Hippocampal formation (tissue), 2 donors: ENCODE measurements at regions not wholly inside any gene's neighbourhood (a gene's known extent, or its start where the extent isn't known, plus 50 kb on each side); places are given as distances from the start of the nearest gene placed in this dataset.
A peak's percentile ranks its signal among the peaks of the same experiment; 100 is the strongest.

Source experiments
- DNase-seq, 2 donors: peaks; one replicate each; lab custom pipeline; 2025; lab: John Stamatoyannopoulos, UW

GRCh38 chr14:96638041-96638855 lies 136.1 kb downstream of the PAPOLA start:
- DNase-seq: no peak

GRCh38 chr14:96639550-96639949 lies 137.4 kb downstream of the PAPOLA start:
- DNase-seq: no peak

GRCh38 chr14:96648506-96649326 lies 146.5 kb downstream of the PAPOLA start:
- no peak for DNase-seq

GRCh38 chr14:96649327-96649601 lies 147.1 kb downstream of the PAPOLA start:
- no peak for DNase-seq

GRCh38 chr14:96653597-96653996 lies 143.6 kb upstream of the VRK1 start:
- DNase-seq: no peak

- no peak for DNase-seq
Observed at GRCh38 chr14:96658611-96659010, 138.6 kb upstream of the VRK1 start.

- no peak for DNase-seq
Observed at GRCh38 chr14:96660123-96660522, 137.1 kb upstream of the VRK1 start.

GRCh38 chr14:96660667-96661066 lies 136.5 kb upstream of the VRK1 start:
- DNase-seq: no peak

- DNase-seq: no peak
Observed at GRCh38 chr14:96661244-96661969, 135.8 kb upstream of the VRK1 start.

GRCh38 chr14:96662116-96662970 lies 134.8 kb upstream of the VRK1 start:
- peak in 1 of 2 donors; percentile 0 for DNase-seq

- no peak for DNase-seq
Observed at GRCh38 chr14:96663076-96663475, 134.1 kb upstream of the VRK1 start.

GRCh38 chr14:96663491-96664067 lies 133.6 kb upstream of the VRK1 start:
- no peak for DNase-seq

- DNase-seq: no peak
Observed at GRCh38 chr14:96666088-96666487, 131.1 kb upstream of the VRK1 start.

- DNase-seq: no peak
Observed at GRCh38 chr14:96670391-96670790, 126.8 kb upstream of the VRK1 start.

- DNase-seq: no peak
Observed at GRCh38 chr14:96671218-96671617, 126.0 kb upstream of the VRK1 start.

GRCh38 chr14:96673706-96674105 lies 123.5 kb upstream of the VRK1 start:
- no peak for DNase-seq

GRCh38 chr14:96674121-96674520 lies 123.1 kb upstream of the VRK1 start:
- DNase-seq: no peak

GRCh38 chr14:96676166-96676565 lies 121.0 kb upstream of the VRK1 start:
- no peak for DNase-seq

GRCh38 chr14:96681829-96682228 lies 115.4 kb upstream of the VRK1 start:
- DNase-seq: no peak

GRCh38 chr14:96682401-96682800 lies 114.8 kb upstream of the VRK1 start:
- no peak for DNase-seq

- no peak for DNase-seq
Observed at GRCh38 chr14:96683562-96684289, 113.5 kb upstream of the VRK1 start.
